ENCODE measurements at regions not wholly inside any gene's neighbourhood (a gene's known extent, or its start where the extent isn't known, plus 50 kb on each side); places are given as distances from the start of the nearest gene placed in this dataset.
"Not testable (repeated sequence)": the region's sequence is repeated elsewhere in the genome, so short reads cannot be mapped to it uniquely, and the experiment has no call there.

- DNase-seq = no peak
- Histone ChIP-seq H3K27ac (ENCODE audit: low read depth, low read length) (no peak overlapping the region), H3K9me3 (ENCODE audit: control insufficient read depth, low read length) (no peaks in the 10 kb centered on the region), H3K36me3 (ENCODE audit: control insufficient read depth, insufficient read depth, low read length) (no peaks in the 10 kb centered on the region), H3K4me3 (ENCODE audit: low read length) (no peak overlapping the region), H3K4me1 (ENCODE audit: control insufficient read depth, insufficient read depth, low read length) (no peaks in the 10 kb centered on the region), H3K9ac (ENCODE audit: extremely low read depth, low read length, poor library complexity, severe bottlenecking) (no peak overlapping the region), H3K27me3 (ENCODE audit: control insufficient read depth, insufficient read depth, low read length, poor library complexity, severe bottlenecking) (no peaks in the 10 kb centered on the region)
- H3K27ac Mint-ChIP-seq = no peak overlapping the region
- no peak overlapping the region for H3K4me3 Mint-ChIP-seq
- no peaks in the 10 kb centered on the region for H3K27me3 Mint-ChIP-seq (ENCODE audit: insufficient read depth)
- TF ChIP-seq, protein P1, sequence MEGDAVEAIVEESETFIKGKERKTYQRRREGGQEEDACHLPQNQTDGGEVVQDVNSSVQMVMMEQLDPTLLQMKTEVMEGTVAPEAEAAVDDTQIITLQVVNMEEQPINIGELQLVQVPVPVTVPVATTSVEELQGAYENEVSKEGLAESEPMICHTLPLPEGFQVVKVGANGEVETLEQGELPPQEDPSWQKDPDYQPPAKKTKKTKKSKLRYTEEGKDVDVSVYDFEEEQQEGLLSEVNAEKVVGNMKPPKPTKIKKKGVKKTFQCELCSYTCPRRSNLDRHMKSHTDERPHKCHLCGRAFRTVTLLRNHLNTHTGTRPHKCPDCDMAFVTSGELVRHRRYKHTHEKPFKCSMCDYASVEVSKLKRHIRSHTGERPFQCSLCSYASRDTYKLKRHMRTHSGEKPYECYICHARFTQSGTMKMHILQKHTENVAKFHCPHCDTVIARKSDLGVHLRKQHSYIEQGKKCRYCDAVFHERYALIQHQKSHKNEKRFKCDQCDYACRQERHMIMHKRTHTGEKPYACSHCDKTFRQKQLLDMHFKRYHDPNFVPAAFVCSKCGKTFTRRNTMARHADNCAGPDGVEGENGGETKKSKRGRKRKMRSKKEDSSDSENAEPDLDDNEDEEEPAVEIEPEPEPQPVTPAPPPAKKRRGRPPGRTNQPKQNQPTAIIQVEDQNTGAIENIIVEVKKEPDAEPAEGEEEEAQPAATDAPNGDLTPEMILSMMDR (conservative IDR thresholded peaks at IDR 0.05) = no peak
- no peaks in the 10 kb centered on the region for H3K9me3 Mint-ChIP-seq
- H3K36me3 Mint-ChIP-seq (ENCODE audit: low read depth) = no peaks in the 10 kb centered on the region
- no peaks in the 10 kb centered on the region for H3K4me1 Mint-ChIP-seq
Observed at GRCh38 chr3:68523330-68523729, 409.0 kb downstream of the TAFA4 start.

- Histone ChIP-seq H3K27me3 (ENCODE audit: control insufficient read depth, insufficient read depth, low read length, poor library complexity, severe bottlenecking) (no peaks in the 10 kb centered on the region), H3K36me3 (ENCODE audit: control insufficient read depth, insufficient read depth, low read length) (no peaks in the 10 kb centered on the region), H3K4me3 (ENCODE audit: low read length) (no peak overlapping the region), H3K9ac (ENCODE audit: extremely low read depth, low read length, poor library complexity, severe bottlenecking) (no peak overlapping the region), H3K4me1 (ENCODE audit: control insufficient read depth, insufficient read depth, low read length) (no peaks in the 10 kb centered on the region), H3K9me3 (ENCODE audit: control insufficient read depth, low read length) (no peaks in the 10 kb centered on the region), H3K27ac (ENCODE audit: low read depth, low read length) (no peak overlapping the region)
- H3K9me3 Mint-ChIP-seq = no peaks in the 10 kb centered on the region
- no peak overlapping the region for H3K4me3 Mint-ChIP-seq
- WGBS, 2 experiments (ENCODE audit: insufficient coverage in 1 of 2, insufficient read length in 1 of 2) = 90% methylated on average over 1 of the region's 1 CpG; no CpG with 5 or more reads in 1 of the 2 experiments
- TF ChIP-seq, protein P1 (conservative IDR thresholded peaks at IDR 0.05) = no peak
- no peak overlapping the region for H3K27ac Mint-ChIP-seq
- H3K27me3 Mint-ChIP-seq (ENCODE audit: insufficient read depth) = no peaks in the 10 kb centered on the region
- no peak for DNase-seq
- no peaks in the 10 kb centered on the region for H3K4me1 Mint-ChIP-seq
- no peaks in the 10 kb centered on the region for H3K36me3 Mint-ChIP-seq (ENCODE audit: low read depth)
Observed at GRCh38 chr3:68515237-68515636, 417.1 kb downstream of the TAFA4 start.

- Histone ChIP-seq H3K27me3 (ENCODE audit: control insufficient read depth, insufficient read depth, low read length, poor library complexity, severe bottlenecking) (no peaks in the 10 kb centered on the region), H3K9ac (ENCODE audit: extremely low read depth, low read length, poor library complexity, severe bottlenecking) (no peak overlapping the region), H3K36me3 (ENCODE audit: control insufficient read depth, insufficient read depth, low read length) (no peaks in the 10 kb centered on the region), H3K9me3 (ENCODE audit: control insufficient read depth, low read length) (no peaks in the 10 kb centered on the region), H3K27ac (ENCODE audit: low read depth, low read length) (peak overlapping the region; percentile 35), H3K4me1 (ENCODE audit: control insufficient read depth, insufficient read depth, low read length) (no peaks in the 10 kb centered on the region), H3K4me3 (ENCODE audit: low read length) (no peak overlapping the region)
- H3K4me3 Mint-ChIP-seq = no peak overlapping the region
- no peak overlapping the region for H3K27ac Mint-ChIP-seq
- peaks cover 3% of the 10 kb centered on the region for H3K9me3 Mint-ChIP-seq
- 79 to 84% methylated on average over 2 of the region's 2 CpGs for WGBS, 2 experiments (ENCODE audit: insufficient coverage in 1 of 2, insufficient read length in 1 of 2)
- no peaks in the 10 kb centered on the region for H3K4me1 Mint-ChIP-seq
- TF ChIP-seq, protein P1 (conservative IDR thresholded peaks at IDR 0.05) = no peak
- H3K27me3 Mint-ChIP-seq (ENCODE audit: insufficient read depth) = no peaks in the 10 kb centered on the region
- H3K36me3 Mint-ChIP-seq (ENCODE audit: low read depth) = no peaks in the 10 kb centered on the region
- peak; percentile 49 for DNase-seq
Observed at GRCh38 chr3:68504201-68504600, 428.1 kb downstream of the TAFA4 start.

DNA sequence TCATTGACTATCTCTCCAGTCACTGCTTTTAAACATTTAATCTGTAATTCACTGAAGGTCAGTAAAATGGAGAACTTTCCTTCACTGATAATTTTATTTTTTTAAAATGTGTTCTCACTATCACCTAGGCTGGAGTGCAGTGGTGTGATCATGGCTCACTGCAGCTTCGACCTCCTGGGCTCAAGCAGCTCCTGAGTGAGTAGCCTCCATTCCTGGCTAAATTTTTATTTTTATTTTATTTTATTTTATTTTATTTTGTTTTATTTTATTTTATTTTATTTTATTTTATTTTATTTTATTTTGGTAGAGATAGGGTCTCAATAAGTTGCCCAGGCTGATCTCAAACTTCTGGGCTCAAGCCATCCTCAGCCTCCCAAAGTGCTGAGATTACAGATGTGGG lies 446.5 kb downstream of the TAFA4 start:
- peaks cover 39% of the 10 kb centered on the region for H3K4me1 Mint-ChIP-seq
- H3K4me3 Mint-ChIP-seq; DNase-seq; H3K36me3 Mint-ChIP-seq (ENCODE audit: low read depth); H3K27ac Mint-ChIP-seq; H3K4me3 ChIP-seq (ENCODE audit: low read length); H3K9me3 Mint-ChIP-seq; H3K27ac ChIP-seq (ENCODE audit: low read depth, low read length); H3K9me3 ChIP-seq (ENCODE audit: control insufficient read depth, low read length); H3K9ac ChIP-seq (ENCODE audit: extremely low read depth, low read length, poor library complexity, severe bottlenecking); H3K27me3 Mint-ChIP-seq (ENCODE audit: insufficient read depth); H3K4me1 ChIP-seq (ENCODE audit: control insufficient read depth, insufficient read depth, low read length); H3K27me3 ChIP-seq (ENCODE audit: control insufficient read depth, insufficient read depth, low read length, poor library complexity, severe bottlenecking); H3K36me3 ChIP-seq (ENCODE audit: control insufficient read depth, insufficient read depth, low read length): not testable (repeated sequence)
- WGBS, 2 experiments (ENCODE audit: insufficient coverage in 1 of 2, insufficient read length in 1 of 2) = 100% methylated on average over 1 of the region's 1 CpG; no CpG with 5 or more reads in 1 of the 2 experiments

Measured in endodermal cell (in vitro differentiated cells).